ENCODE measurements at regions not wholly inside any gene's neighbourhood (a gene's known extent, or its start where the extent isn't known, plus 50 kb on each side); places are given as distances from the start of the nearest gene placed in this dataset.

DNA sequence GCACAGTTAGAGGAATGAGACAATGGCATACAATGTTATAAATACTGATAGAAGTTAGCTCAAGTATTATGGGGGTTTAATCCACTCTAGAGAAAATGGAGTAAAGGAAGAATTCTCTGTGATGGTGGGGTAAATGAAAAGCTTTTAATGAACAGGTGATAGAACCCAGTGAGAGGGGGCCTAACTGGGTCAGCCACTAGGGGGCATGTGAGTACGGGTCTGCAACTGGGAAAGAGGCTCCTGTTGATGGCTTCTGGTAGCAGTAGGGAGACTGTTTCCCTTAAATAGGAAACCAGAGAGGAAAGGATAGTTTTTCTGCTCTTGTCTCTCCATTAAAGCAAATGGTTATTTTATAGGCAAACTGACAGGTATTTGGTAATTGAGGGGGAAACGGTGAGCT is 132.8 kb upstream of the GPR101 start:
- TF ChIP-seq, protein P1, sequence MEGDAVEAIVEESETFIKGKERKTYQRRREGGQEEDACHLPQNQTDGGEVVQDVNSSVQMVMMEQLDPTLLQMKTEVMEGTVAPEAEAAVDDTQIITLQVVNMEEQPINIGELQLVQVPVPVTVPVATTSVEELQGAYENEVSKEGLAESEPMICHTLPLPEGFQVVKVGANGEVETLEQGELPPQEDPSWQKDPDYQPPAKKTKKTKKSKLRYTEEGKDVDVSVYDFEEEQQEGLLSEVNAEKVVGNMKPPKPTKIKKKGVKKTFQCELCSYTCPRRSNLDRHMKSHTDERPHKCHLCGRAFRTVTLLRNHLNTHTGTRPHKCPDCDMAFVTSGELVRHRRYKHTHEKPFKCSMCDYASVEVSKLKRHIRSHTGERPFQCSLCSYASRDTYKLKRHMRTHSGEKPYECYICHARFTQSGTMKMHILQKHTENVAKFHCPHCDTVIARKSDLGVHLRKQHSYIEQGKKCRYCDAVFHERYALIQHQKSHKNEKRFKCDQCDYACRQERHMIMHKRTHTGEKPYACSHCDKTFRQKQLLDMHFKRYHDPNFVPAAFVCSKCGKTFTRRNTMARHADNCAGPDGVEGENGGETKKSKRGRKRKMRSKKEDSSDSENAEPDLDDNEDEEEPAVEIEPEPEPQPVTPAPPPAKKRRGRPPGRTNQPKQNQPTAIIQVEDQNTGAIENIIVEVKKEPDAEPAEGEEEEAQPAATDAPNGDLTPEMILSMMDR (IDR thresholded peaks at IDR 0.05), result peak; percentile 31
- TF ChIP-seq ZFX (IDR thresholded peaks at IDR 0.05; ENCODE audit: borderline replicate concordance), result no peak
